HepG2 (cell line): ENCODE measurements at regions not wholly inside any gene's neighbourhood (a gene's known extent, or its start where the extent isn't known, plus 50 kb on each side); places are given as distances from the start of the nearest gene placed in this dataset.

ENCODE experiments used
- EZH2 ChIP-seq: conservative IDR thresholded peaks from 2 replicates; pipeline ENCODE4 v1.6.1; 2012; ENCODE audit warnings: mild to moderate bottlenecking, low read depth, low read length, moderate library complexity
- NFAT5 ChIP-seq: sonication (generic); formaldehyde crosslinking; IDR thresholded peaks from 2 replicates; pipeline ENCODE4 v1.4.0; 2020; ENCODE audit warnings: missing genetic modification reagents
- ZSCAN29 ChIP-seq: sonication (generic); formaldehyde crosslinking; conservative IDR thresholded peaks from 2 replicates; pipeline ENCODE4 v1.4.0; 2020; ENCODE audit warnings: mild to moderate bottlenecking, missing genetic modification reagents

- TF ChIP-seq ZSCAN29 (CRISPR knock-in tag): no peak
- TF ChIP-seq NFAT5 (CRISPR knock-in tag): no peak
- TF ChIP-seq EZH2: no peak
Observed at GRCh38 chr5:29960323-29960722, 1233.2 kb upstream of the CDH6 start.
